CD4-positive, alpha-beta T cell treated with Interleukin-10 for 1 hour (primary cell): ENCODE measurements at regions not wholly inside any gene's neighbourhood (a gene's known extent, or its start where the extent isn't known, plus 50 kb on each side); places are given as distances from the start of the nearest gene placed in this dataset.

Source experiments
- DNase-seq: peaks from one replicate; pipeline ENCODE4 v3.0.0-alpha.2; 2020

DNA sequence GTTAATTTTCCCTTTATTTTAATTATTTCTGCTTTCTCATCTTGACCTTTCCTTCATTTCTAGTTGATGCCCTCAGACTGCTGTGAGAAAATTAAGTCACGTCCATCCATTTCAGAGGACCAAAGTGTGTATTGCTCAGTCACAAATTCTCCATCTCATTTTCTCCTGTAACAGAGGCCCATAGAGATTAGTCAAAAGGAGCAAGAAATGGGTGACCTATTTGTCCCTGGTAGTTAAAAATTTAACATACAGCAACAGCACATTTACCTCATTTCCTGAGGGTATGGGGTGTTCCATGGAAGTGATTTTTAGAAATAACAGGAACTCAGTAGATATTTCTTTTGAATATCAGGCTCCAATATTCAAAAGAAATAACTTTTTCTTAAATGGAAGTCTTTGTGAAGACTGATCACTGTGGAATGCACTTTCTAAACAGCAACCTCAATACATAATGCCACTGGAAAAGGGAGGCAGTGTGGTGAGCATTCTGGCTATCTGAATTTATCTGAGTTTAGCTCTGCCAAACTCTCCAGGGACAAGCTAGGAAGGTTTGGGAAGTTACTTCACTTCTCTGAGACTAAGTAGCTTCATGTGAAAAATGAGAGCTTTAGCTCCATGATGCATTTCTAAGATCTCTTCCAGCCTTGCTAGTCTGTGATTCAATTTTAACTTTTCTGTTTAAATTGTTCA lies 808.2 kb downstream of the SQOR start:
- no peak for DNase-seq

DNA sequence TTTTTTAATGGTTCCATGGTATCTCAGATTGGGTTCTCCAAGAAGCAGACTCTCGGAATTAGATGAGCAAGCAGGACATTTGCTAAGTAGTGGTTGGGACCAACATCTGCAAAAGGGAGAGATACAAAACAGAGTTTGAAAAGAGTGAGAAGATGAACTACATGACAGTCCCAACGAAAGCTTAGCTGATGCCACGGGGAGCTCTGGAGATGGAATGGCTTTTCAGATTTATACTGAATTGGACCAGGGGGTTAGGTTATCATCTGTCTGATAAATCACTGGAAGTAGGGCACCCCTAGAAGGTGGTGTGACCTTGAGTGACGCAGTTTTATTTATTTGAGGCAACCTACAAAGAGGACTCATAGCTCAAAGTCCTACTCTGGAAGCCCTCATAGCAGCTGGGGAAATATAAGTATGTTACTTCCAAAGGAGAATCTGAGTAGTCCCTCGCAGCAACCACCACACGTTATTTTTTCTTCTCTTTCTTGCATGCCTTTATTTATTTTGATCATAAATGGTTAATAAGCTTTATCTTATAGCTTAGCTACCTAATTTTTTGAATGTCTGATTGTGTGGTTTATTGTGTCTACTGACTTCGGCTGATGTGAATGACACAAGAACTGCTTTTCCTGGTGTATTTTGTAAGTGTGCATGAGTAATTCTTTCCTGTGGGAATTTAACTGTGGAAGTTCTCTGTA lies 815.4 kb downstream of the SQOR start:
- no peak for DNase-seq

DNA sequence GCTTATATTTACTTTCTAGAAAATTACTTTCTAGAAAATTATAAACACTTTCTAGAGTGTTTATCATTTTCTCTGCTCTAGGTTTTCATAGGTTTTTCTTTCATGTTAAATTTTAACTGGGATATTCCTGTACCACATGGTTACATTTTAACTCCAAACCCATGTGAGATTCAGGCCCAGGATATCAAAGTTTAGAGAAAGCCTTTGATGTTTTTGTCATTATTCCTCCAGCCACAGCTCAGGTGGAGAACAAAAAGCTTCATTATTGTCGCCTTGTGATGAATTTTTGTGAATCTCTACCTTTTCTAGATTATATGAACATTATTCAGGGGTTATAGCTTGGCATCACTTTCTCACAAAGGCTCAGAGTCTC lies 816.0 kb downstream of the SQOR start:
- DNase-seq = no peak

DNA sequence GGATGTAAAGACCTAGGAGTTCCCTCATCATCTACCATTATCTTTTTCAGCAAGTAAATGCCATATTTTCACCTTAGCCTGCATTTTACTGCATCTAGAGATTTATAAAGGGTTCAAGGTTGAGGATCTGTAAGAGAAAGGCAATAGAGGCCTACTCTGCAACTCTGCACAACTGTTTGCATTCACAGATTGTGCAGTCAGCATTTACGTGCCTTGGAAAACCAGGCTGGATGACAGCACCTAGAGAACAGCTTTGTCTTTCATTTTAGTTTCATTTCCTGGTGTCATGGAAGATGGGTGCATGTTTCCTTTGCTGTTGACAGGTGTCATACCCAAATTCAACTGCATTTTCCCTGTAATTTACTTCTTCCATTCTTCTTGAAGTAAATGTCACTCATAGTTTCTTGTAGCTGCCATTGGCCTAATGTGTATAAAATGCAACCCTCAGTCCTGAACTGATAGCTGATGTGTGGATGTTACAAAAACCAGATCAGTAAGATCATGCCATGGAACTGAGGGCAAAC lies 817.5 kb downstream of the SQOR start:
- no peak for DNase-seq

DNA sequence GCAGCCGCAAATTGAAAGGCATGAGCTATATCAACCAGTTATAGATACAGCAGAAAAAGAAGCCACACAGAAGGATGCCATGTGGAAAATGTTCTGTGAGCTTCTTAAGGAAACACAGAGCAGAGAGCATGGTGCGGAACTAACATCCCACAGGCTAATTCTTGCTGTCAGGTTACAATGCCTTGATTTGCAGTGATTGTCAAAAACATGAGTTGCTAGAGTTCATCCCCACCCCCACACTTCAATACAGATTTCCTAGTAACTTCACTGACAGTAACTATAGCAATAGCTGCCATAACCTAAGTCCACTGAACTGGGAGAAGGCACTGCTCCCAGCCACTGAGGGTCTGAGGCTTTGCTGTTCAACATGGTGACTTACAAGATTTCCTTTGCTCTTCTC lies 821.6 kb downstream of the SQOR start:
- DNase-seq = no peak

DNA sequence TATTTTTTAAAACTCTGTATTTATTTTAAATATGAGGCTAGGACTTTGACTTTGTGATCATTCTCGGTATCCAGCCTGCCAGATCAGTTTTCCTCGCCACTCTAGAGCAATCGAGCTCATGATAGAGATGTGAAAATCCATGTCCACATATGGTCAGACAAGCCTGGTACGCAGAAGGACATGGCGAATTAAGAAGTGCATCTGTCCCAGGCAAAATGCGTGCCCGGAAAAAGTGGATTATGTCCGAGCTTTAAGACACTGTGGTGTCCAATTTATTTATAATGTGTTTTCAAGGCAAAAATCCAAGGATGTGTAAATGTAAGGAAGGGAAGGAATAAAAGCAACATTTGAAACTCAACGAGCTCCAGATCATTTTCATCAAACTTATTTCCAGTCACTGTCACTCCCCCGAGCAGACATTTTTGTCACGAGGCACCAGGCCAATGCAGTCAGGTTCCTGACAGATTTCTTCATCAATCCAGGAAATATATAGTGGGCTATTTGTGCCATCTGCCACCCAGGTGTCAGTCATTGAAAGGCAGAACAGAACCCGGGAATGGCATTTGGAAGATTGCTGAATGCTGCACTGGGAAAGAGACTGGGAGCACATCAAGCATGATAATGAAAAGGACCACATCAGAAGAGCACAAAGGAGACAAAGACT lies 825.7 kb downstream of the SQOR start:
- DNase-seq = no peak

DNA sequence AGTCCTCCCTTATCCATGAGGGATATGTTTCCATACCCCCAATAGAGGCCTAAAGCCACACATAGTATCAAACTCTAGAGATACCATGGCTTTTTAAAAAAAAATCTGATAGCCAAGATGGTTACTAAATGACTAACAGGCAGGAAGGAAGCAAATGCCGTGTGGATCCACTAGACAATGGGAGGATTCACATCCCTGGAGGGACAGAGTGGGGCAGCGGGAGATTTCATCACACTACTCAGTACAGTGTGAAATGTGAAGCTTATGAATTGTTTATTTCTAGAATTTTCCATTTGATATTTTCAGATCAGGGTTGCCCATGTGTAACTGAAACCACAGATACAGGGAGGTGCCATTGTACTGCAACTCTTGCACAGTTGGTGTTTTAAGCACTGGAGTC lies 826.6 kb downstream of the SQOR start:
- DNase-seq = no peak

DNA sequence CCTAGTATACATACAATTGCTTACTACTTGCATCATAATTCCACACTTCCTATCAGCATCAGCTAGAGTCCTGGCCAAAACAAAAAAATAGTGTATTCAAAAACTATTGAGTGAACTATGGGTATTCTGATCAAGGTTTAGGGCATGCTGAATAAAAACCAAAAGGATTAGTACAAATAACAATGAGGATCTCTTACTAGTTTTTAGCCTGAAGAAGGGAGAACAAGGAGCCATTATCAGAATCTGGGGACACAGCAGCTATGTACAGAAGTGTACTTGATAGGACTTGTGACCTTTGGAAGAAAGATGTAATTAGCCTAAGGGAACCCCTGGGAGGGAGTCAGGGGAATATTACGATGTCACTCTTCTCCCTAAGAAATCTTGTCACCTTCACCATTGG lies 832.2 kb downstream of the SQOR start:
- no peak for DNase-seq

DNA sequence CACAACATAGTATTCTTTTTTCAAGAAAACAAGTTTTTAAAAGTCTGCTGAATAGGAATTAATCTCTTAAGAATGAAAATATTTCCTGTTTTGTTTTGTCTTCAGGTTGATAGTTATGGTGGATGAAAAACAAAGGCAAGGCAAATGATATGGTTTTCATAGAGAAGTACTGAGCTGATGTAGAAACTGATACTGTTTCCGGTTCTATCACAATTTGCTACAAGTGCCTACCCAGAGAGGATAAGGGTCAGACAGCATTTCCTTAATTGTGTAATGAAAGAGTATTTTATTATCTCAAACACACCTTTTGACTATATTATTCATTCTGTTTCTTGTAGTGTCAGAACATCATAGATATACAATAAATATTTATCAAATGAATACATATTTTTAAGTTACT lies 836.3 kb downstream of the SQOR start:
- no peak for DNase-seq

DNA sequence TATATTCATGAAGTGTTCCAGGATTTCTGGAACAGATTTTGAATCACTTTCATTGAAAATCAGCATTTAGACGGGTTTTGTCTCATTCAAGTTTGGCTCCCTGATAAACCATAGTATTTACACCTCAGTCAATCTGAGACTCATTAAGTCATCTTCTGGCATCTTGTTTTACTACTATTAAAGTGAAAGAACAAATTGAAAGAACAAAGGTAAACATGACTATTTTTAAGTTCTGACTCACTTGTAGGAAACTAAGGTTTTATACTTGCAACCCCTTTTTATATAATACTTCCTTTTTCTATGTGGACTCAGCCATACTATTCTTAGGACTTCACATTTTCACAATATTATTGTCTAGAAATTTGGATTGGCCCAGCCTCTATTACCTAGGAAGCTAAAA lies 854.4 kb downstream of the SQOR start:
- DNase-seq = no peak

DNA sequence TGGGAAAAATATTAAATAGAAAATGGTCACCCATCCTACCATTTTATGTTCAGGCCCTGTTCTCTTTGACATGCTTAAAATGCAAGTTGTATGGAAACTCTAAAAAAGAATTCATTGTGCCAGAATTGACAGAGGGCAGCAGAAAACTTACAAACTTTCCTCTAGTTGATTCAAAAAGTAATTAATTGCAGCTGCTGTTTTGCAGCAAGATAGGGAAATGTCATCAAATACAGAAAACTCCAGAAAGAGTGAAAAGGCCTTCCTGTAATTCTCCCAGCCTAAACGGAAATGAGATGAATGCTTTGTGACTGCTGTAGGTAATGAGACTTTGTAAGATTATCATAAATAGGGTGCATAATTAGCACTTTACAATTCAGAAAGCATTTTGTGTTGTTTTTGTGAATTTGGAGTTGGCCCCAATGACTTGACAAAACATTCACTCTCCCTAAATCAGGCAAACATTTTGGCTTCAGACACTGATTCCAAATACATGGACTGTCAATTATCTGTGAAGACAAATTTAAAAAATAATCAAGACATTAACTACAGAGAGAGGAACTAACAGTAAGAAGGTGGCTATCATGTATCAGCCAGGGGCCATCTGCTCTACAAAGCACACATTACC lies 861.8 kb downstream of the SQOR start:
- no peak for DNase-seq

DNA sequence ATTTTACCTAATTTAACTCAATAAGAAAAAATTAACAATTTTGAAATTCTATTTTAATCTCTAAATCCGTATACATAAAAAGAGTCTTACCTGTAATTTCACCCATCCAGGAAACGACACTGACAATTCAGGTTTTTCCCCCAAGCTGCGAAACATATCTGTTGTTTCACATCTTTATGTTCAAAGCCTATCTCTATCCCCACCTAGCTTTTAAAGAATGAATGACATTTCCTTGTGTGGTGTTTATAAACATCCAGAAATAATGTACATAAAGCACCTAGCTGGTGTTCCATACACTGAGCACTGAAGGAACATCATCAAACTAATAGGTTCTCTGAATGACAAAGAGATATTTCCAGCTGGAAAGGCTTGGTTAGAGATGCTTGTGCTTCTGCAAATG lies 867.8 kb downstream of the SQOR start:
- DNase-seq = no peak

DNA sequence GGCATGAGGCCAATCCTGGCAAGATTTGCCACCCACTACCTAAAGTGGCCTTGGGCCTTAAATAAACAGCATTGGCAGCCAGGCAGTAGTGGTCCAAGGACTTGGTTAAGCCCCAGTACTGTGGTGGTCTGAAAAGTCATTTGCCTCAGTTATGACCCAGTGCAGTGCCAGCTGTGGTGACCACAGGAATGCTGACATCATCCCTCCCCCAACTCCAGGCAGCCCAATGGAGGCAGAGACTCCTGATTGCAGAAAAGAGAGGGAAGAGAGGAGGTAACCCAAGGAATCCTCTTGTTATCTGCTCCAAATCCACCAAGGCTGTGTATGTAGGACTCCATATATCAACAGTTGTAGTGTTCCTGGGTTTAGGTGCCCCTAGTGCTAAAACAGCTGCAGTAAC lies 883.6 kb downstream of the SQOR start:
- DNase-seq = no peak

DNA sequence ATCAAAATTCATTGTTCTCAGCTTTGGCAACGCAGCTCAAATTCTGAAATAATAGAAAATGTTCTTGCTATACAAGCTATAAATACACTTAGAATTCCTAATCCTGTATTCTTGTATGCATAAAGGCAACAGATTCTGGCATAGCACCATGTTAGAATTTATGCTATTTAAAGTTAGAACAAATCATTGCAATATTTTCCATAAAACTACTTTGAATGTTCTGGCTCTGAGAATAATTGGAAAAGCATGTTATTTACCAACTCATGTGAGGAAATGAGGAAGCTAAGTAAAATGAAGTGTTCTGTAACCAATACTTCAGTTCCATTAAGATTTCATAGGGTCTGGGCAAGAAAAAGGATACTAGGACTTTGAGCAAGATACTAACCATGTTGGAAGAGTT lies 888.9 kb downstream of the SQOR start:
- no peak for DNase-seq

DNA sequence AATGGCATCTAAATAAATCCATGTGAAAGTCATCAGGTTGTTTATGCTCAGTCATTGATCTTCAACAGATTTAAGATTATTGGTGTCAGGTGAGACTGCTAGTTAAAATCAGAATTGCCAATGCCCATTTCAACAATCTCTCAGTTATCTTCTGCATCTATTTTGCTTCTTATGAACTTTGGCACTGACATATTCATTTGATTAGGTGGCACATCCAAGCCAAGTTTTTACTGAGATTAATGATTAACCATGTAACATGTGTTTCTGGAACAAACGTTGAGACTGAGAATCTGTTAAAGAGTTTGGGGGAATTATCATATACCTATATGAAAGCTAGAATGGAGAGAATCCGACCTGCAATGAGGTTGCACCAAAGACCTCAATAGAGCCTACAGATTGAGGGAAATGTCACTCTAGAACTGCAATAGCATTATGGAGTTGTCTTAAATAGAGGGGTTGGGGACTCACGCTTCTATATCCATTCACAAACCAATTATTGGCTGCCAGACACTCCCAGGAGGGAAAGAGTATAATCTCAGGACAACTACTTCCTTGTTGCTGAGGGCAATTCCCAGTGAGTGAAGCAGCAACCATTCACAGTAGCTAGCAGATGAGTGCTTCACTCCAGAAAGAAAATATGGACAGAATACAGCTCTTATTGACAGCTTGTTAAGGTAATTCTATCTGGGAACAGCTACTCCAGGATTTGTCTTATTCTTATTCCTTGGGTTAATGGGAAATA lies 891.3 kb downstream of the SQOR start:
- no peak for DNase-seq

DNA sequence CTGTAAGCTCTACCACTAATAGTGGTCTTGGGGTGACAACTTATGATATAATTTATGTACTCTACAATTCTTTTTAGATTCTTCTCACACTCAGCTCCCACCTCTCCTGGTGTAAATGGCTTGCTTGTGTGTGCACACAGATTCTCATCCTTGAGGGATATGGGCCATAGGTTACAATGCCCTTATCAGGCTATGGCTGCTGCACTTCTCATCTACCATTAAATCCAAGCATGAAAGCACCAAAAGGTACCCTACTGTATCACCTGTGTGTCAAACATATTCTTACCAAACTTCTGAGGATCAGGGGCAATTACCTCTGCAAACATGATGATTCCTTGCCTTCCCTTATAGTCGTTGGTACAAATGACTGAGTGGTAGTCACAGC lies 891.9 kb downstream of the SQOR start:
- no peak for DNase-seq

DNA sequence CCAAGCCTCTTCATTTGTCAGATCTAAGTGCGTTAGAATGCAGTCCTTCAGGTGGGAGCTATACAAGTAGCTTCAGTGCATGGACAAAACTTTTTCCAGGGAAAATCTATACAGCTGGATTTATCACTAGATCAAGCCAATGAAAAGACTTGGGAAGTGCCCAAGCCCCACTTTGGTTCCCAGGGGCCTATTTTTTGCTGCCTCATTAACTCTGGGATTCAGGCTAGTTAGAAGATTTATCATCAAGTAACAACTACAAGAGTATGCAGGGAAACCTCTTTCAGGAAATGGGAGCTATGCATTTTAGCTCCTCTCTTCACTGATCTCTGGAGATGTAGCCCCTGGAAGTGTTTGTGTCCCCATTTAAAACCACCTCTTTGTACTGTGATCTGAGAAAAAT lies 908.8 kb downstream of the SQOR start:
- no peak for DNase-seq

DNA sequence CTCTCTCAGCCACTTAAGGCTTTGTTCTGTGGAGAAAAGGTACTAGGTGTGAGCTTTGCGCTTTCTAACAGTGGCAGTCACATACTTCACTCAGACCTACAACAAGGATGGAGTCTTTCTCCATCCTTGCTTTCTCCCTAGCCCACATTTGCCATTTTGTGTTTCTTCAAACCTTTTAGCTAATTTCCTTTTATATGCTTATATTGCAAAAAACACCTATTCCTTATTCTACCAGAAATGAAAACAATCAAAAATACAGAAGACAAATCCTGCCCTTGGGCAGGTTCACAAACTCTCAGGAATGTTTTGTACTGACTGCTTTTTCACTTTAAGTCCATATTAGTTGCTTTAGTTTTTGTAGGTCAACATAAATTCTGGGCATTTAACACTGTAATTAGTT lies 914.2 kb downstream of the SQOR start:
- no peak for DNase-seq

DNA sequence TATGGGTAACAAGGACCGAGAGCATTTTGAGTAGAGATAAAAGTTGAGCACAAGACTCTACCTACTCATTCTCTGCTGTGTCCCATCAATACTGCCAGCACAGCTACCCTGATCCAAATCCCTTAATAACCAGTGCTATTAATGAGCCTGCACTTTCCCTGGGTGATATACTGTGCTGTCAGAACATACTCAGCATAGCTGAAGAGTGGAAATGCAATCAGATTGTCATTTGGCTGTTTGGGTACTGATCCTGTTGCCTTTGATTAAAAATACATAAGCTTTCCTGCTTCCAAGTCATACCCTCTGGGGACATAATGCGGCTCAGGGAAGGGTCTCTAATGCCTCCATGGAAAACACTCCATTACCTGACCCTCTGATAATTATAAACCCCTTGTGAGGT lies 917.5 kb downstream of the SQOR start:
- DNase-seq = no peak

DNA sequence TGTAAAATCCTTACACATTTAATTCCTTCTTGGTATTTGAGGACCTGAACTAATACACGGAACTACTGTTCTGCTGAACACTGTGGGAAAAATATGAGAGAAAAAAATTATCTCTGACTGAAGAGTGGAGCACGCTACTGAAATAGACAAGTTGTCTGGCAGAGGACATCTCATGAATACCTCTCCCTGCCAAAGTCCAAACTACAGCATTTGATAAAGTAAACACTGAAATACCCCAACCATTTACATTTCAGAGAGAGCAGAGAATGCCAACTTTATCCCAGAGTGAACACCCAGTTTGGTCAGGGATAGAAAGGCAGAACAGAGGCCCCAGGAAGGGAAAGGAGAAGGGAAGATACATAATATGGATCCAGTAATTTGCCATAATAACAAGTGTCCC lies 920.7 kb downstream of the SQOR start:
- no peak for DNase-seq

DNA sequence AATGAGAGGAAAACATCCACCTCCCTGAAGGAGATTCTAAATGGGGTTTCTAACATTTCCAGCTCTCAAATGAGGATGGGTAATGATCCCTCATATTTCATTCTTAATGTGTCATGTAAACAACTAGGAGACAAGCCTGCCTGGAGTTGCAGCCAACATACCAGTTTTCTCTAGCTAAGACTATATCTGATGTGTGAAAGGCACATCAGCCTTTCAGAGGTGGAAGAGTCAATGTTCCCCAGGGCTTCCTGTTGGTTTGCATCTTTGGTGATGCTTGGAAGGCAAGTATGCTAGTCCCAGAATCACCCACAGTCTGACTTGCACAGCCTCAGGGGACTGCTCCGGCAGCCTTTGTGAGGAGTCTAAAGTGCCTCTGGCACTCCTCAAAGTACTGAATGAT lies 921.2 kb downstream of the SQOR start:
- DNase-seq = no peak

DNA sequence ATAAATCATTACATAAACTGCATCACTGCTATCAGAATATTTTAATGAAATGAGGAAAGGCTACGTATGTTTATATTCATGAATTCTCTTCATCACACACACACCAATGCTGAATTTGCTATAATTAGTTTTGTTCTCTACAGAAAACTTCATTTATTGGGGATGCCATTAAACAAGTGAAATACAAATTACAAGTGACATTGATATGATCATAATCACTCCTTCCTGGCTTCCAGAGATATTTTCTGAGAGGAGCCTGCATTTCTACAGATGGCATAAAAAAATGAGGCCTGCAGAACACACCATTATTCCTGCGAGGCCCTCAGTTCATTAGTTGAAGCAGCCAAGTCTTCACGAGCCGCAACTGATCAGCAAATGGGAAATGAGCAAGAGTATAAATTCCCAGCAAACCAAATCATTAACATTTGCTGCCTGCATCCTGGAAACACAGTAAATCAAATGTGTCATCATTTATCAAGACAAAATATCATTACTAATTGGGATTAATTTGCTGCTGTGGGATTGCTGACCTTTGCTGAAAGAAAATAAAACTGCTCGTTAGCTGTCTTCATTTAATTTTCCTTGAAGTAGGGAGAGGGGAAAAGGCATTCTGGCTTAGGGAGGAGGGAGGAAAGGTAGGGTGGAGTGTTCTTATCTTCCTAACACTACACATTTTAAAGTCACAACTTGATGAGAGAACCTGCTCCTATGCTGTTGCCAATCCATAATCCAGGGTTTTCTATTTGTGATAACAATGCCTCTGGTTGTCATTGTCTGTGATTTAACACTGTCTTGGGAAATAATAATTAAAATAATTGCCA lies 921.9 kb downstream of the SQOR start:
- DNase-seq = no peak
